NT2/D1 (cell line): ENCODE measurements at regions not wholly inside any gene's neighbourhood (a gene's known extent, or its start where the extent isn't known, plus 50 kb on each side); places are given as distances from the start of the nearest gene placed in this dataset.

Source experiments
- SUZ12 ChIP-seq: IDR thresholded peaks from 2 replicates; pipeline ENCODE4 v1.6.1; 2011; ENCODE audit not compliant: insufficient read length, insufficient read depth; ENCODE audit errors: extremely low read depth
- ZNF274 ChIP-seq: IDR thresholded peaks from 2 replicates; pipeline ENCODE4 v1.6.1; 2011; ENCODE audit warnings: mild to moderate bottlenecking, low read depth, low read length

DNA sequence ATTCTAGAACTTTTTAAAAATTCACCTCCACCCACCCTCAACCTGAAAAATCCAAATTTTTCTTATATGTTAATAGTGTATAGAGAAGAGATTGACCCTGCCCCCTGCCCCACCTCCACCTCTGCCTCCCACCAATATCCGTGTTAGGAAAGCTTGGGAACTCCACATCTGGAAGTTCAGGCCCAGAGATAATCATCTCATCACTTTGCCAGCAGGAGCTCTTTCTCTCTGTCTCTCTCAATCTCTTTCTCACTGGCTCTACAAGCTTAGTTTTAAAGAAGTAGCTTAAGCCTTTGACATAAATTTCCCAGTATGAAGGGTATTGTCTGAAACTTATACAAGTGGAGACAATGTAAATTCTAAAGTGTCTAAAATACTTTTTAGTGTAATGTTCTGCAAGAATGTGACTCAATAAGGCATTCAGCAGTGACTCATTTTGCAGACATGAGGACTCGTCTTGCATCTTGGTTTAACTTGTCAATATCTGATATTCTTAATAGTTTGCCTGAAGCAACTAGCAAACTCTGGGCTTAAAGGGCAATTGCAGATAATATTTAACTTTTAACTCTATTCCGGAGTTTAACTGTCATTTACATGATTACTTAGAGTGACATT lies 299.8 kb upstream of the EPHA3 start:
- TF ChIP-seq SUZ12 (no peak), ZNF274 (no peak)
